Fibroblast of the conjunctiva (primary cell): ENCODE measurements at regions not wholly inside any gene's neighbourhood (a gene's known extent, or its start where the extent isn't known, plus 50 kb on each side); places are given as distances from the start of the nearest gene placed in this dataset.
"Not testable (repeated sequence)": the region's sequence is repeated elsewhere in the genome, so short reads cannot be mapped to it uniquely, and the experiment has no call there.

ENCODE experiments used
- DNase-seq: peaks from one replicate; pipeline ENCODE4 v3.0.0-alpha.2; 2010; ENCODE audit warnings: low read depth

DNA sequence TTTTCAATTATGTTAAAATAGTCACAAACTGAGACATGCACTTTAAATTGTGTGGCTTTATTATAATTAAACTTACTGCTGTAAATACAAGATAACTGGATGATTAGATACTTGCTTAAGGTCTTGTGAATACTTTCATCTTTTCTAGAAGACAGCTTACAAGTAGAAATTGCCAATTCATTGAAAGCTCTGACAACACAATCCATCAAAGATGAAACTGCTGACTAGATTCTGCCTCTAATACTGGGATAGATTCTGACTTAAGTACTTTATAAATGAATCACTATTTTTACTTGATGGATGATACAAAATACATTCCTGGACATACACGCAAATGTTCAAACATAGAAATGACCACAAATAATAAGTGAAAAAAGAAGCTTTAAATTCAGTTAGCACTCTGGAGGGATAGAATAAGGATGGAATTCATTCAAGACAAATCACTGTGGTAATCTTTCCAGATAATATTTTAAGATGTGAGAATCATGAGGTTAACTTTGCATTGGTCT is 876.8 kb downstream of the RPS29 start:
- no peak for DNase-seq

DNA sequence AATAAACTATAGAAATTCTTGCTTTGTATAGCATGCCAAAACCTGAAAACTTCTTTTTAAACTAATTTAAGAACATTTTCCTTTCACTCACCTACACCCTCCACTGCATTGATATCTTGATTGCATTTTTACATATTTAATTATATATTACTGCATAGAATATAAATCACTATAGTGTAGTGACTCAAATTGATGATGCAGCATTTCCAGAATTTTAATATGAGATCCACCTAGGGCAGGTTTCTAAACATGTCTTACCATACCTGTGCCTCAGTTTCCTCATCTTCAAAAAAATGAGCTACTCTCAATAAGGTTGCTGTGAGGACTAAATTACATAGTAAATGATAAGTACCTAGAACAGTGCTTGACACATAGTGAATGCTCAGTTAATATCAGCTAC is 881.5 kb downstream of the RPS29 start:
- DNase-seq: no peak

DNA sequence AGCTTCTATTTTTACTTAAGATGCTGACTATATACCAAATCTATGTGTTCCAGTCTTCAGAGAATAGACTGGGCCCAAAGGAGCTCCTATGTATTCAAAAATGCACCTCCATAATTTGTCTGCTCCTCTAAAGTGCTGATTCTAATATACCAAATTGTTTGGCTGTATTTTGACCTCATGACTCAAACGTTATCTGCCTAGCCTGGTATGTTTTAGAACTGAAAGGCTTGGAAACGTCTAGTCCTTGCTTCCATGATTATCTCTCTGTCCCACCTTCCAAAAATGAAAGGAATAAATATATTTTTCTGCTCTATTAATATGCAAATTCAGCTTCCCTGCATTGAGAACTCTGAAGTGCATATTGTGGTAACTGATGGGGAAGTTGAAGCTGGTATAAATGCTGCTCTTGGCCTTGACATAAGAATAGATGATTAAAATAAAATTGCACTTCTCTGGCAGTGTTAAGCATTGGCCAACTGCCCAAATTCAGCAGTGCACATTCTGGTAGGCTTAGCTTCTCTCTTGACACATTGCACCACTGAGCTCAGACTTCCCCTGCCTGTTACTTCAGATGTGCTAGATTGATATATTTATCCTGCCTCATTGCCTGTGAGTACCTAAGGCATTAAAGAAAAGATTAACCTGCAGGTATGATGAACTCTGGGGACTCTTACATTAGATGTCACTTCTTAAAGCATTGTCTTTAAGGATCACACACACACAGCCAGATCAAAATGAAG is 882.3 kb downstream of the RPS29 start:
- no peak for DNase-seq

DNA sequence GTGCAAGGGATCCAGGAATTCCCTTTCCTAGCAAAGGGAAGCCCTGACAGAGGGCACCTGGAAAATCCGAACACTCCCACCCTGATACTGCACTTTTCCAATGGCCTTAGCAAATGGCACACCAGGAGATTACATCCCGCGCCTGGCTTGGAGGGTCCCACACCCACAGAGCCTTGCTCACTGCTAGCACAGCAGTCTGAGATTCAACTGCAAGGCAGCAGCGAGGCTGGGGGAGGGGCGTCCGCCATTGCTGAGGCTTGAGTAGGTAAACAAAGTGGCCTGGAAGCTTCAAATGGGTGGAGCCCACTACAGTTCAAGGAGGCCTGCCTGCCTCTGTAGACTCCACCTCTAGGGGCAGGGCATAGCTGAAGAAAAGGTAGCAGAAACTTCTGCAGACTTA is 888.8 kb downstream of the RPS29 start:
- DNase-seq: not testable (repeated sequence)

DNA sequence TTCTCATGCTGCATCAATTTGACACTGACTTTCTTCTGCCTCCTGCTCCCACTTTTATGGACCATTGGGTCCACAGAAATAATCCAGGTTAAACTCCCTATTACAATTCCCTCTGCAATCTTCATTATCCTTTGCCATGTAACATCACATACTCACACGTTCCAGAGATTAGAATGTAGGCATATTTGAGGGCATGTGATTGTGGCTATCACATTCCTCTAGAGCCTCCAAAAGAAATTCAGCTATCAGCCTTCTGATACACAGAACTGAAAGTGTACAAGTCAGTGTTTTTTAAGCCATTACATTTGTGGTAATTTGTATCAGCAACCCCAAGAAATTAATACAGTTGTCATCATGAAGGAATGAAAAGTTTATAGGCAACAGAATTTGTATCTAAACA is 892.4 kb downstream of the RPS29 start:
- no peak for DNase-seq

DNA sequence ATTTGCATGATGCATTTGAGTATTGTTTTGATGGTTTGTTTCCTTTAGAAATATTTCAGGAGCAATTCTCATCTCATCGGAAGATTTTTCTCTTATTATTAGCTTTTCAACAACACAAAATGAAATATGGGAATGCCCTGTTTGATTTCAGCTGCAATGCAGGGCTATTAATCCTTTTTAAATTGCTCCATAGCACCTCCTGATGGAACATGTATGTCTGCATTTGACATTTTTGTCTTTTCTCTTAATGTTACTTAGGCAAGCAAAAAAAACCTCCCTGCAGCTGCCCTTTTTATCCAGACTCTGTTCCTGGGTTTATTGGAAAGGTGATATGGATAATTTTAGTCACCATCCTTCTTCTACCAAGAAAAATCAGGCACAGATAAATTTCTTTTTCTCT is 895.8 kb downstream of the RPS29 start:
- DNase-seq: no peak

DNA sequence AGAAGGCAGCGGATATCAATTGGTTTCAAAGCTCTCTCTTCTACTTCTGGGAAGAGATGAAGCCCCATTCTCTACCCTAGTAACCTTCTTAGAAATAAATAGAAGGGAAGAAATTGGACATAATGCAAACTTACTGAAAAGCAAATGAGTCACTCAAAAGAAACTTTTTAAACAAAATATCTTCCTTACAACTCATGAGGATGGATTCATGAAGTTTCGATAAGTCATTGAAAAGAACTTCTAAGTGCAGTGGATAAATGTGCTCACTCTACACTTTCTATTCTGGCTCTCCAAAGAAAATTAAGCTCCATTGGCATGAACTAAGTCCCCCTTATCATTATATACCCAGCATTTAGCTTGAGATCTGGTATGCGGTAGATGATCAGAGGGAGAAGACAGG is 899.5 kb downstream of the RPS29 start:
- DNase-seq: no peak

DNA sequence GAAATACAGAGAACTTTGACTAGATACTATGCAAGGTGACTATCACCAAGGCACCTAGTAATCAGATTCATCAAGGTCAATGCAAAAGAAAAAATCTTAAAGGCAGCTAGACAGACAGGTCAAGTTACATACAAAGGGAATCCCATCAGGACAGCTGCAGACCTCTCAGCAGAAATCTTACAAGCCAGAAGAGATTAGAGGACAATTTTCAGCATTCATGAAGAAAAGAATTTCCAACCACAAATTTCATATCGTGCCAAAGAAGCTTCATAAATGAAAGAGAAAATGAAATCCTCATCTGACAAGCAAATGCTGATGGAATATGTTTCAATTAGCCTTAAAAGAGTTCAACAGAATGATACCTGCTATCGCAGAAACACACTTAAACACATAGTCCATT is 913.7 kb downstream of the RPS29 start:
- no peak for DNase-seq

DNA sequence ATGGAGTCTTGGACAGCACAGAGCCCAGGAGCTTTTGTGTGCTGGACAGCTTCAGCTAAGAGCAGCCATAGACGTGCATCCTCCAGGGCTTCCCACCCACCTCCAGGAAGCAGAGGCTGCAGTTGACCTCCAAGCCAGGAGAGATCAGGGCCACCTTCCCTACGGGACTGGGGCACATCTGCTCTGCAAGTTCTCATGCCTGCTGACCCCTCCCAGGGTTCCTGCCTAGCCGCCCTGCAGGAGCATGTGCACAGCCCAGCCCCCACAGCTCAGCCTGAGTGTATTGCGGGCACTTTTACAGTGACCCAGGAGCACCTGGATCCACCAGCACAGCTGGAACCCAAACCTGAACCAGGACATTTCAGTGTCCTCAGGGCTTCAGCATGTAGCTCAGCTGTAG is 915.2 kb downstream of the RPS29 start:
- DNase-seq: no peak

DNA sequence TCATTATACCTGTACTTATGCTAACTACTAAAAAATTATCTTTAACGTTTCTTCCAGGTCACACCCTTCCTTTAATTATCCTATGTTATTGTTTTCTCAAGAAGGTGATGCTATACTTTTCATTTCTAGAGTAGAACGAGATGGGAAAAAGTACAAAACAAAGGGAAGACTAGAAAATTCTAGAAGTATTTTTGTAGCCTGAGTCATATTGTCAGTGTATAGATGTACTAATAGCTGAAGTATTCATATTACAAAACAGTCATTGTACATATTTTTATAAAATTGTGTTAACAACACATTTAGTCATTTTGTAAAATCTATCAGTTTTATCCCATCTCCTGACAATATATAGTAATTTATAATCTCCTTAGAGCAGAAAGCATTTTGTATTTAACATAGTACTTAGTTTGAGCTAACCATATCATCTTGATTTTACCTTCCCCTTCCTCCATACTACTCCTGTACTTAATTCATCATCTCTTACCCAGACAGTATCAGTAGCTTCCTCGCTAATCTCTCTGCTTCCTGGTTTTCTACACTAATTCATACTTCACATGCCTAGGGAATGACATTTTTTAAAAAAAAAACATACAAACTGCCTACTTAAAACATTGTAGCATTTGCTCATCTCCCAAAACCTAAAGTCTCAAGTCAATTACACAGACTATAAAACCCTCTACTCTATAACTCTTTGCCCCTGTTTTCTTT is 920.9 kb downstream of the RPS29 start:
- no peak for DNase-seq

DNA sequence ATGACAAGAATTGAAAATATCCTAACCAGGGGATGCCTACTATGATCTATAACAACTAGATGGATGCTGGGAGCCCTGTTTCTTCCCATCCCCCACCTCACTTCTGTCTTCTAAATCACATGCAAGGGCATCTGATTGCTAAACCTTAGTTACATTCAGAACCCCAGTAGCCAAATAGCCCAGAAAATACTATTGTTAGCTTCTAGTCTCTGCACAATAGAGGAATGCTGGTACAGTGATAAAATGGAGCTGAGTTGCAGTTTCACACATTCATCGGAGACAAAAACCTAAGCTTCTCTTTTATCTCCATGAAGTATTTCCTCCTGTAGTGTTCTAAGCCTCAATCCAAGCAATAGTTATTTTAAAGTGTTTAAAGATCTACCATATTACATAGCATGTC is 942.9 kb downstream of the RPS29 start:
- no peak for DNase-seq

DNA sequence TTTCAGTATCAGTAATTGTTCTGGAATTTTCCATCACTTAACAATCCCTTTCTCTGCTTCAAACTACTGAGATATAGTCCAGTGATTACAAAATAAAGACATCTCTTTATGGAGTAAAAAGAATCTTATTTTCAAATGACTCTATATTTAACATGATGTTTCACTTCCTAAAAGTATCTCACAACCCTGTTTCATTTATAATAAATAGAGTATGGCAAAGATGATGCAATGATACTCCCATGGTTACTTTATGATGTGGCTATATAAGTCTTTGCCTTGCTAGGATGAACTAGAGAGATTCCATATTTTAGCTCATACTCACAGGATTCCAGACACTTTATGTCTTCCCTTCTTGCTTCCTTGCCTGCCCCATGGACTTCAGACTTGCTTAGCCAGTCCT is 953.5 kb upstream of the MDGA2 start:
- no peak for DNase-seq

DNA sequence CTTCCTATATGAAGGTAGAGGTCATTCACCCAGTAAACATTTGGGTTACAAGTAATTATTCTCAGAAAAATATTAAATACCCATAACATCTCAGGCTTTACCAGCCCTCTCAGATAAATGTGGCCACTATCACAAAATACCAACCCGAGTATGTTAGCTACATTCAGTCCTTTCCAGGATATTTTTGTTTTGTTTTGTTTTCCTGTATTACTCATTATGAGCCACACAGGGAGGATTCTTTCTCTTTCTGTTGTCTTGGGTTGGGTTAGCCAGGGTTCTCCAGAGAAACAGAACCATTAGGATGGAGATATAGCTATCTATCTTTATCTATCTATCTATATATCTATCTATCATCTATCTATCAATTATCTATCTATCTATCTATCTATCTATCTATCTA is 947.6 kb upstream of the MDGA2 start:
- DNase-seq: no peak

DNA sequence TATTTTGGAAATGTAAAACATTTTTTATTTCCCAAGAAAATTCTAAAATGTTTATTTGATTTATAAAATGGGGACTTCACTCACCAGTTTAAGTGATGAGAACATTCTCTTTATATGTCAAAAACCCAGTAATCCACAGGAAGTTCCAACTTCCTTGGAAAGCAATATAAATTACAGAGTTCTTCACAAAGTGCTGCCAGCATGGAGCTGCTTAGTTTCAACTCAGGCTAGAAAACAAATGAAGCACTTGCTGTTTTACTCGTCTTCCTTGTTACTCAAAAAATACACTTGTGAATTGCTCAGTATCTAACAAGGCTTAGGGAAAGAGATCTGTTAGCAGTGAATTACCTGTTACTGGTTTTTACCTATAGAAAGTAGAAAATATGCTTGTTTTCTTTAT is 942.7 kb upstream of the MDGA2 start:
- DNase-seq: no peak

DNA sequence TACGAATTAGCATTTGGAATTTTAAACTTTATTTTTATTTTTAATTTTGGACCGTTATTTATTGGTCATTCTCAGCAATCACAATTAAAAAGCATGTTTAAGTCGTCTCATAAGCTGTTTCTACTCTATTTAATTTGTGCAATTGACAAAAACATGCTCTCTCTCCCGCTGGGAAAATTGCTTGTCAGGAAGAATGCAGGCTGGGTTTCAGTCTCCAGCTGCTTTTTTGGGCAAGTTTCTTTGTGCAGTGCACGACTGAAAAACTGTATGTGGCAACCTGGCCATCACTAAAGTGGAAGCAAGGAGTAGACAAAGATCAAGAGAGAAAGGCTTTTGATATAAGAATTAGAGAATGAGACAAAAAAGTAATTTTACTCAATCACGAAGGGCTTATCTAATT is 941.5 kb upstream of the MDGA2 start:
- no peak for DNase-seq

DNA sequence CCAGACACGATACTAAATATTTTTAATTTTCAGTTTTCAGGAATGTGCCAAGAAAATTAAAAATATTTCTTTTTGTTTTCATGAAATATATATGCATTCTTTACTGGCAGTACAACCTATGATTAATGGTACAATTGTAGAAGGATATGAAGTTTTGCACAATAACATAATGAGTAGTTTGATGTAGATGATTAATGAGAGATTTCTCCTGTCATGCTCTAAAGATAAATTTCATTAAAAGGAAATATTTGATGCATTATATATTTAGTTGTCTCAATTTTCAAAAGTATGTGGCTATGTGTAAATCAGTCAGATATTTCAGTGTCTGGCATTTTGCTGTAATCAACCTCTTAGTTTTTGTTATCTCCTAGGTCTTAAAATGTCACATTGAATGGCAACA is 940.2 kb upstream of the MDGA2 start:
- no peak for DNase-seq

DNA sequence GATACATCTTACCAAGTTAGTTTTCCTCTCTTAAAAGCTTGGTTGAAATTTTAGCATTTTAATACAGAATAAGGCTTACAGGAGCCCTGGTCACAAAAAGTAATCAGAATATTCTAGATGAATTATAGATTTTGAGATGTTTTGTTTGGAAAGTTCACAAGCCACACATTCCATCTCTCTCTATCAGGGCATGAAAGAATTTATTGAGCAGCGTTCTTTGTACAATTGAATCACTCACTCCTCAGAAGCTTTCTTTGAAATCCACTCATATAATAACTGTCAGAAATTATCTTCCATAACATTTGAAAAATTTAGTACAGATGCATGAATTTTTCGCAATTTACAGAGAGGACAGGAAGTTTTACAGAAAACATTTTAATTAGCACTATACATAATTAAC is 938.6 kb upstream of the MDGA2 start:
- no peak for DNase-seq

DNA sequence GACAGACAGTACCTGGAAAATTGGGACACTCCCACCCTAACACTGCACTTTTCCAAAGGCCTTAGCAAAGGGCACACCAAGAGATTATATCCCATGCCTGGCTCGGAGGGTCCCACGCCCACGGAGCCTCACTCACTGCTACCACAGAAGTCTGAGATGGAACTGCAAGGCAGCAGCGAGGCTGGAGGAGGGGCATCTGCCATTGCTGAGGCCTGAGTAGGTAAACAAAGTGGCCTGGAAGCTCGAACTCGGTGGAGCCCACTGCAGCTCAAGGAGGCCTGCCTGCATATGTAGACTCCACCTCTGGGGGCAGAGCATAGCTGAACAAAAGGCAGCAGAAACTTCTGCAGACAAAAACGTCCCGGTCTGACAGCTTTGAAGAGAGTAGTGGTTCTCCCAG is 931.6 kb upstream of the MDGA2 start:
- DNase-seq: not testable (repeated sequence)

DNA sequence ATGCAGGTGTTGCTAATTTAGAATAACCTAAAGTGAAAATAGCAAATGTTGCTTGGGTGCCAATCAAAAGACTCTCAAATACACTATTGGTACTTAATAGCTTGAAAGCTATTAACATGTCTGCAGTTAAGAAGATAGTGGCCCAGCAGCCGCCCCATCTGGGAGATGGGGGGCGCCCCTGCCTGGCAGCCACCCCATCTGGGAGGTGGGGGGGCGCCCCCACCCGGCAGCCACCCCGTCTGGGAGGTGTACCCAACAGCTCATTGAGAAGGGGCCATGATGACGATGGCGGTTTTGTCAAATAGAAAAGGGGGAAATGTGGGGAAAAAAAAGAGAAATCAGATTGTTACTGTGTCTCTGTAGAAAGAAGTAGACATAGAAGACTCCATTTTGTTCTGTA is 923.1 kb upstream of the MDGA2 start:
- no peak for DNase-seq

DNA sequence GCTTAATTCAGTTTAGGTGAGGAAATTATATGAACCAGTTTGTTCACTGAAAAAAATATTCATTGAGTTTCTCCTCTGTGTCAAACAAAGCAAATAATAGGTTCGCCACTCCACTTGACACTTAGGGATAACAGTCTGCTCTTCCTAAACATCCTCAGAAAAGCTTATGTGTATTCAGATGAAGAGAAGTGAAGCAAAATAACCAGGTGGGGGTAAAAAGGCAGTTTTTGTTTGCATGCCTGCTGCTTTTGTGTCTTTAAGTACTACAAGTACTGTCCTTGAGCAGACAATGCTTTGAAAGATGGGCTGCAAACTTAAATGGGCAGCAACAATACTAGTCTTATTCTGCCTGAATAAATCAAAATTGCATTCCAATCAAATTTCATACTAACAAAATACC is 910.7 kb upstream of the MDGA2 start:
- no peak for DNase-seq

DNA sequence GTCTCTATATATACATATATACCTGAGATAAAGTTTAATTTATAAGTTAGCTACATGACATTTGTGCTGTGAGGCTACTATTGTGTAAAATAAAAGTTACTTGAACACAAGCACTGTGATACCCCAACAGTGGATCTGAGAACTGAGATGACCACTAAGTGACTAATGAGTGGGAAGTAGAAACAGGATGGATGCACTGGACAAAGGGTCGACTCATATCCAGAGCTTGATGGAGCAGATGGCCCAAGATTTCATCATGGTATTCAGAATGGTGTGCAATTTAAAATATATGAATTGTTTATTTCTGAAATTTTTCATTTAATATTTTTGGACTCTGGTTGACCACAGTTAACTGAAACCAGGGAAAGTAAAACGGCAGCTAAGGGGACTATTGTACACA is 908.6 kb upstream of the MDGA2 start:
- no peak for DNase-seq

DNA sequence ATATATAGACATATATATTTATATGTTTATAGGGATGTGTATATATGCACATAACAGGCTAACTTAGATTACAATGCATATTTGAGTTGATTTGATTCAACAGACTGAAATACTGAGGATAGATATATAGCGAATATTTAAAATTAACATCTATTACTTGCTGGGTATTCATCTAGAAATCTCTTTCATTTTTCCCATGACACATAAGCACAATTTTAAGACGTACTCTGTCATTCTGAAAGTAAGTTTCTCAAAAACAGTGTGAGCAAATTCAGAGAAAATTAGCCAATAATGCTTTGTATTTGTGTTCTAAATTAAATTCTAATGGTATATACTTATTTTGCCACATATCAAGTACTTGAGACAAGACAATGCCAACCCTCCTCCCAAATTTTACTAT is 907.5 kb upstream of the MDGA2 start:
- no peak for DNase-seq

DNA sequence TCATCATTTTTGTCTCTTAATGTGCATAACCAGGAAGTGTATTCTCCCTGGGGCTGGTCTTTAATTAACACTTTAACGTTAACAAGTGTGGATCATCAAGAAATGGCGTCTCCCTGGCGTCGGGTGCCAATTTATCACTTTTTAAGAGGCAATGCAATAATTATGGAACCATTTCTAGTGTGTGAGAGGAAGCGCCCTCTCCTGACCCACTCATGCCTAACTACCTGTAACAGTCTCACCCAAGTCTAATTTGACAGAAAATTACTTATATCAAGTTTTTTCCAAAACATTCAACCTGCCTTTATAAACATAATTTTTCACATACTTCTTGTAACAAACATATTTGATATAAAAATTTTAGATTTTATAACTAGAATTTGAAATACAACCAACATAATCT is 905.3 kb upstream of the MDGA2 start:
- DNase-seq: no peak

DNA sequence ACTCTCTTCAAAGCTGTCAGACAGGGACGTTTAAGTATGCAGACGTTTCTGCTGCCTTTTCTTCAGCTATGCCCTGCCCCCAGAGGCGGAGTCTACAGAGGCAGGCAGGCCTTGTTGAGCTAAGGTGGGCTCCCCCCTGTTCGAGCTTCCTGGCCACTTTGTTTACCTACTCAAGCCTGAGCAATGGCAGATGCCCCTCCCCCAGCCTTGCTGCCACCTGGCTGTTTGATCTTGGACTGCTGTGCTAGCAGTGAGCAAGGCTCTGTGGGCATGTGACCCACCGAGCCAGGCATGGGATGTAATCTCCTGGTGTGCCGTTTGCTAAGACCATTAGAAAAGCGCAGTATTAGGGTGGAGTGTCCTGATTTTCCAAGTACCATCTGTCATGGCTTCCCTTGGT is 900.4 kb upstream of the MDGA2 start:
- DNase-seq: no peak
